GM12875 (cell line): ENCODE measurements at regions not wholly inside any gene's neighbourhood (a gene's known extent, or its start where the extent isn't known, plus 50 kb on each side); places are given as distances from the start of the nearest gene placed in this dataset.

Source experiments
- H3K4me3 ChIP-seq: one replicate; pipeline ENCODE4 v1.5.1; 2011; ENCODE audit warnings: low read depth, low read length, control low read depth
- CTCF ChIP-seq: IDR thresholded peaks from 2 replicates; pipeline ENCODE4 v1.5.1; 2011; ENCODE audit warnings: low read depth, mild to moderate bottlenecking, control low read depth, inconsistent platforms, low read length, moderate library complexity, borderline replicate concordance; ENCODE audit not compliant: insufficient read depth

GRCh38 chr2:146785101-146785500, 1059.7 kb upstream of the ACVR2A start:
- H3K4me3 ChIP-seq, result no peak overlapping the region
- no peak for TF ChIP-seq CTCF

GRCh38 chr2:146784602-146785001, 1060.2 kb upstream of the ACVR2A start:
- no peak for TF ChIP-seq CTCF
- no peak overlapping the region for H3K4me3 ChIP-seq

- no peak overlapping the region for H3K4me3 ChIP-seq
- TF ChIP-seq CTCF, result no peak
Measured at GRCh38 chr2:146777181-146777580, 1067.6 kb upstream of the ACVR2A start.

GRCh38 chr2:146776596-146776995, 1068.2 kb upstream of the ACVR2A start:
- H3K4me3 ChIP-seq, result no peak overlapping the region
- no peak for TF ChIP-seq CTCF

GRCh38 chr2:146771531-146771930, 1073.3 kb upstream of the ACVR2A start:
- no peak for TF ChIP-seq CTCF
- H3K4me3 ChIP-seq, result no peak overlapping the region

- no peak for TF ChIP-seq CTCF
- H3K4me3 ChIP-seq, result no peak overlapping the region
Measured at GRCh38 chr2:146764301-146764700, 1080.5 kb upstream of the ACVR2A start.

- TF ChIP-seq CTCF, result no peak
- H3K4me3 ChIP-seq, result no peak overlapping the region
Measured at GRCh38 chr2:146762786-146763185, 1082.0 kb upstream of the ACVR2A start.
